Adrenal gland (tissue), 5 donors: ENCODE measurements at regions not wholly inside any gene's neighbourhood (a gene's known extent, or its start where the extent isn't known, plus 50 kb on each side); places are given as distances from the start of the nearest gene placed in this dataset.

Experiments used
- CTCF ChIP-seq, 6 experiments: fragments of 450-650 bp in 4 of 6; fragments of 200-600 bp in 2 of 6; sonication (generic) in 1 of 6; IDR thresholded peaks; 1 replicate in 5 of 6; 2 replicates in 1 of 6; pipeline versions ENCODE4 v1.5.1 to v1.8.0; 2016 to 2021; ENCODE audit warnings: antibody characterized with exemption in 6 of 6, mild to moderate bottlenecking in 2 of 6, moderate library complexity in 1 of 6
- POLR2A ChIP-seq, 2 donors: fragments of 450-650 bp; IDR thresholded peaks; one replicate each; pipeline ENCODE4 v1.6.1; 2017; ENCODE audit warnings: antibody characterized with exemption in 2 of 2, mild to moderate bottlenecking in 2 of 2, moderate library complexity in 1 of 2
- donor health status: DM: no; HTN: no; CAD: no.

GRCh38 chr10:6817770-6818169, 237.7 kb upstream of the PRKCQ start:
- TF ChIP-seq POLR2A (IDR thresholded peaks at IDR 0.05) (no peak), CTCF (IDR thresholded peaks at IDR 0.05) (no peak)
